Prostate gland (tissue), 2 donors: ENCODE measurements at regions not wholly inside any gene's neighbourhood (a gene's known extent, or its start where the extent isn't known, plus 50 kb on each side); places are given as distances from the start of the nearest gene placed in this dataset.

ENCODE experiments used
- DNase-seq: peaks from one replicate; pipeline ENCODE4 v3.0.0-alpha.2; 2019; ENCODE audit warnings: low spot score
- H3K27ac ChIP-seq, 2 donors: fragments of 200-600 bp; sonication (generic); 2 replicates each; pipeline ENCODE4 v1.5.1; 2017 to 2019
- H3K27me3 ChIP-seq: fragments of 200-600 bp; sonication (generic); replicated peaks from 2 replicates; pipeline ENCODE4 v1.5.1; 2019; ENCODE audit not compliant: insufficient read depth
- H3K36me3 ChIP-seq, 2 donors: fragments of 200-600 bp; sonication (generic); 1 replicate in 1 of 2; 2 replicates in 1 of 2; pipeline versions ENCODE4 v1.5.1 to v1.8.1; 2017 to 2019
- H3K4me1 ChIP-seq: fragments of 200-600 bp; sonication (generic); replicated peaks from 2 replicates; pipeline ENCODE4 v1.5.1; 2019
- H3K4me3 ChIP-seq, 2 donors: fragments of 200-600 bp; sonication (generic); 2 replicates each; pipeline ENCODE4 v1.5.1; 2017 to 2019
- H3K9me3 ChIP-seq: fragments of 200-600 bp; sonication (generic); 2 replicates; pipeline ENCODE4 v1.5.1; 2017
- CTCF ChIP-seq, 4 experiments: fragments of 200-600 bp in 2 of 4; fragments of 450-650 bp in 2 of 4; sonication (generic) in 2 of 4; IDR thresholded peaks; 1 replicate in 3 of 4; 2 replicates in 1 of 4; pipeline ENCODE4 v1.5.1; 2016 to 2019; ENCODE audit warnings: antibody characterized with exemption in 4 of 4, mild to moderate bottlenecking in 2 of 4, moderate library complexity in 2 of 4
- POLR2A ChIP-seq: fragments of 450-650 bp; IDR thresholded peaks from one replicate; pipeline ENCODE4 v1.6.1; 2016; ENCODE audit warnings: antibody characterized with exemption, mild to moderate bottlenecking
- POLR2AphosphoS5 ChIP-seq: sonication (generic); formaldehyde crosslinking; IDR thresholded peaks from one replicate; pipeline ENCODE4 v1.6.1; 2017; ENCODE audit warnings: antibody characterized with exemption
- WGBS: methylation state at CpG from one replicate; pipeline ENCODE4 v1.1.5; 2018; 5-methylcytosine and 5-hydroxymethylcytosine counted together
- intact Hi-C: fragments of 100-400 bp; cut with DNase I; formaldehyde crosslinking; loops from one replicate; pipeline ENCODE4 v1.14.2; 2022

- no peaks in the 10 kb centered on the region for H3K36me3 ChIP-seq
- TF ChIP-seq POLR2A (no peak), CTCF (IDR thresholded peaks at IDR 0.05) (no peak), POLR2AphosphoS5 (no peak)
Observed at GRCh38 chr3:82640254-82640653, 878.8 kb upstream of the GBE1 start.

GRCh38 chr3:82637574-82637973 lies 876.1 kb upstream of the GBE1 start:
- H3K36me3 ChIP-seq, result no peaks in the 10 kb centered on the region
- no peak overlapping the region for H3K4me3 ChIP-seq
- DNase-seq, result no peak
- no peak overlapping the region for H3K27ac ChIP-seq
- no peaks in the 10 kb centered on the region for H3K9me3 ChIP-seq
- WGBS, result 83% methylated on average over 5 of the region's 5 CpGs
- H3K4me1 ChIP-seq, result no peaks in the 10 kb centered on the region
- H3K27me3 ChIP-seq, result no peaks in the 10 kb centered on the region
- intact Hi-C loops, result no loop called here
- TF ChIP-seq POLR2AphosphoS5, result no peak
- TF ChIP-seq POLR2A, result no peak
- TF ChIP-seq CTCF (IDR thresholded peaks at IDR 0.05), result no peak

More at GRCh38 chr3:82640254-82640653, 878.8 kb upstream of the GBE1 start:
- H3K9me3 ChIP-seq, result no peaks in the 10 kb centered on the region
- H3K4me1 ChIP-seq, result no peaks in the 10 kb centered on the region
- WGBS, result 73% methylated on average over 3 of the region's 3 CpGs
- no peak for DNase-seq
- H3K4me3 ChIP-seq, result no peak overlapping the region
- intact Hi-C loops, result no loop called here
- H3K27me3 ChIP-seq, result no peaks in the 10 kb centered on the region
- H3K27ac ChIP-seq, result no peak overlapping the region

- H3K27me3 ChIP-seq, result no peaks in the 10 kb centered on the region
- WGBS, result 76% methylated on average over 1 of the region's 1 CpG
- intact Hi-C loops, result no loop called here
Observed at GRCh38 chr3:82636177-82636576, 874.7 kb upstream of the GBE1 start.

GRCh38 chr3:82633319-82633718 lies 871.9 kb upstream of the GBE1 start:
- no peak overlapping the region for H3K4me3 ChIP-seq
- no peak overlapping the region for H3K27ac ChIP-seq
- TF ChIP-seq POLR2A (no peak), POLR2AphosphoS5 (no peak), CTCF (IDR thresholded peaks at IDR 0.05) (no peak)
- no peaks in the 10 kb centered on the region for H3K4me1 ChIP-seq
- no peak for DNase-seq
- intact Hi-C loops, result no loop called here
- no peaks in the 10 kb centered on the region for H3K9me3 ChIP-seq
- no peaks in the 10 kb centered on the region for H3K27me3 ChIP-seq
- no peaks in the 10 kb centered on the region for H3K36me3 ChIP-seq
- WGBS, result 45% methylated on average over 1 of the region's 1 CpG

More at GRCh38 chr3:82636177-82636576, 874.7 kb upstream of the GBE1 start:
- no peak for TF ChIP-seq CTCF (IDR thresholded peaks at IDR 0.05)
- TF ChIP-seq POLR2A, result no peak
- no peak for TF ChIP-seq POLR2AphosphoS5
- Histone ChIP-seq H3K4me3 (no peak overlapping the region), H3K4me1 (no peaks in the 10 kb centered on the region), H3K27ac (no peak overlapping the region), H3K9me3 (no peaks in the 10 kb centered on the region), H3K36me3 (no peaks in the 10 kb centered on the region)
- DNase-seq, result no peak

GRCh38 chr3:82629937-82630336 lies 868.5 kb upstream of the GBE1 start:
- Histone ChIP-seq H3K27ac (no peak overlapping the region), H3K36me3 (no peaks in the 10 kb centered on the region), H3K4me1 (no peaks in the 10 kb centered on the region), H3K27me3 (no peaks in the 10 kb centered on the region), H3K4me3 (no peak overlapping the region), H3K9me3 (no peaks in the 10 kb centered on the region)
- intact Hi-C loops, result no loop called here
- DNase-seq, result no peak
- WGBS, result 89% methylated on average over 3 of the region's 3 CpGs
- no peak for TF ChIP-seq CTCF (IDR thresholded peaks at IDR 0.05)
- no peak for TF ChIP-seq POLR2AphosphoS5
- TF ChIP-seq POLR2A, result no peak
